ENCODE measurements at regions not wholly inside any gene's neighbourhood (a gene's known extent, or its start where the extent isn't known, plus 50 kb on each side); places are given as distances from the start of the nearest gene placed in this dataset.

DNA sequence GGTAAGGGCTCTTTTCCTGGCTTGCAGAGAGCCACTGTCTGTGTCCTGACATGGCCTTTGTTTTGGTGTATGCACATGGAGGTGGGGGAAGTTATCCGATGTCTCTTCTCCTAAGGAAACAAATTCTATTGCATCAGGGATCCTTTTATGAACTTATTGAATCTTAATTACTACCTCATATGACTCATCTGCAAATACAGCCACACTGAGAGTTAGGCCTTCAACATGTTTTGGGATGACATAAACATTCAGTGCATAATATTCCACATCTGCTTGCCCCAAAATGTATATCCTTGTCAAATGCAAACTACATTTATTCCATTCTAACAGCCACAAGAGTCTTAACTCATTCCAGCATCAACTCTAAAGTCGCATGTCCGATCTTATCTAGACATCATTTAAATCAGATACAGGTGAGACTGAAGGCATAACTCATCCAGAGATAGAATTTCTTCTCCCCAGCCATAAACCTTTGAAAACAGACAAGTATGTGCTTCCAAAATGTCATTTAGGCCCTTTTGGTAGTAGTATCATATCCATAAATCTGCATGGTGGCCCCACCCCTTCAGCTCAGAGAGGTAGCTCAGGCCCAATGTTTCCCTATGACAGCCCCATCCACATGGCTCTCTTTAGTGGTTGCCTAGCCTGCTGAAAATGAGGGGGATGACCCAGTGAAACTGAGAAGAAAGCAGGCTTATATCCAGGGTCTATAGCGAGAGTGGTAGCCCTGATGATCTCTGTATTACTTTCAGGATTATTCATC lies 289.5 kb upstream of the ALCAM start:
- Histone ChIP-seq H3K4me1 (ENCODE audit: low read depth) (no peaks in the 10 kb centered on the region), H3K36me3 (ENCODE audit: low read depth) (no peaks in the 10 kb centered on the region), H3K9me3 (no peaks in the 10 kb centered on the region), H3K4me3 (no peak overlapping the region)
- intact Hi-C loops (cut with DNase I, micrococcal nuclease), result no loop called here
- no peak for ATAC-seq
- TF ChIP-seq, protein P1, sequence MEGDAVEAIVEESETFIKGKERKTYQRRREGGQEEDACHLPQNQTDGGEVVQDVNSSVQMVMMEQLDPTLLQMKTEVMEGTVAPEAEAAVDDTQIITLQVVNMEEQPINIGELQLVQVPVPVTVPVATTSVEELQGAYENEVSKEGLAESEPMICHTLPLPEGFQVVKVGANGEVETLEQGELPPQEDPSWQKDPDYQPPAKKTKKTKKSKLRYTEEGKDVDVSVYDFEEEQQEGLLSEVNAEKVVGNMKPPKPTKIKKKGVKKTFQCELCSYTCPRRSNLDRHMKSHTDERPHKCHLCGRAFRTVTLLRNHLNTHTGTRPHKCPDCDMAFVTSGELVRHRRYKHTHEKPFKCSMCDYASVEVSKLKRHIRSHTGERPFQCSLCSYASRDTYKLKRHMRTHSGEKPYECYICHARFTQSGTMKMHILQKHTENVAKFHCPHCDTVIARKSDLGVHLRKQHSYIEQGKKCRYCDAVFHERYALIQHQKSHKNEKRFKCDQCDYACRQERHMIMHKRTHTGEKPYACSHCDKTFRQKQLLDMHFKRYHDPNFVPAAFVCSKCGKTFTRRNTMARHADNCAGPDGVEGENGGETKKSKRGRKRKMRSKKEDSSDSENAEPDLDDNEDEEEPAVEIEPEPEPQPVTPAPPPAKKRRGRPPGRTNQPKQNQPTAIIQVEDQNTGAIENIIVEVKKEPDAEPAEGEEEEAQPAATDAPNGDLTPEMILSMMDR (IDR thresholded peaks at IDR 0.05), result no peak
- no peak for DNase-seq

GRCh38 chr3:105083945-105084344 lies 282.8 kb upstream of the ALCAM start:
- Histone ChIP-seq H3K36me3 (ENCODE audit: low read depth) (no peaks in the 10 kb centered on the region), H3K4me3 (no peak overlapping the region), H3K4me1 (ENCODE audit: low read depth) (no peaks in the 10 kb centered on the region), H3K9me3 (no peaks in the 10 kb centered on the region)
- DNase-seq (no peak), ATAC-seq (no peak)
- TF ChIP-seq, protein P1 (IDR thresholded peaks at IDR 0.05), result no peak
- intact Hi-C loops (cut with DNase I, micrococcal nuclease), result no loop called here

DNA sequence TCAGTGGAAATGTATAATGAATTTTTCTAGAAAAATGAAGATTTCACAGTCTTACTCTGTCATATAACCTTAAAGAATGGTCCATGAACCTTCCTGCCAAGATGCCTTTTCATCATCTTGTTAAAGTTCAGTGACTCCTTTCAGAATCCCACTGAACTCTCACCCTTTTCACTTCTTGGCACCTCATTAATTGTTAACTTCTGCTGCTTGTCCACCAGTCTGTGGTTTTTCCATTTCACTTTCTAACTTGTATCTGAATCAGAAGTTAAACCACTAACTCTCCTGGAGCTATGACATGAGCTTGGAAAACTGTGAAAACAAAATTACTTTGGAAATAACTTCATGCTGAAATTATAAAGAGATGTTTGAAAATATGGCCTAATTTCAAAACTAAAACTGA lies 281.2 kb upstream of the ALCAM start:
- intact Hi-C loops (cut with DNase I, micrococcal nuclease), result no loop called here
- ATAC-seq (no peak), DNase-seq (no peak)
- Histone ChIP-seq H3K4me3 (no peak overlapping the region), H3K9me3 (no peaks in the 10 kb centered on the region), H3K36me3 (ENCODE audit: low read depth) (no peaks in the 10 kb centered on the region), H3K4me1 (ENCODE audit: low read depth) (no peaks in the 10 kb centered on the region)
- TF ChIP-seq, protein P1 (IDR thresholded peaks at IDR 0.05), result no peak

DNA sequence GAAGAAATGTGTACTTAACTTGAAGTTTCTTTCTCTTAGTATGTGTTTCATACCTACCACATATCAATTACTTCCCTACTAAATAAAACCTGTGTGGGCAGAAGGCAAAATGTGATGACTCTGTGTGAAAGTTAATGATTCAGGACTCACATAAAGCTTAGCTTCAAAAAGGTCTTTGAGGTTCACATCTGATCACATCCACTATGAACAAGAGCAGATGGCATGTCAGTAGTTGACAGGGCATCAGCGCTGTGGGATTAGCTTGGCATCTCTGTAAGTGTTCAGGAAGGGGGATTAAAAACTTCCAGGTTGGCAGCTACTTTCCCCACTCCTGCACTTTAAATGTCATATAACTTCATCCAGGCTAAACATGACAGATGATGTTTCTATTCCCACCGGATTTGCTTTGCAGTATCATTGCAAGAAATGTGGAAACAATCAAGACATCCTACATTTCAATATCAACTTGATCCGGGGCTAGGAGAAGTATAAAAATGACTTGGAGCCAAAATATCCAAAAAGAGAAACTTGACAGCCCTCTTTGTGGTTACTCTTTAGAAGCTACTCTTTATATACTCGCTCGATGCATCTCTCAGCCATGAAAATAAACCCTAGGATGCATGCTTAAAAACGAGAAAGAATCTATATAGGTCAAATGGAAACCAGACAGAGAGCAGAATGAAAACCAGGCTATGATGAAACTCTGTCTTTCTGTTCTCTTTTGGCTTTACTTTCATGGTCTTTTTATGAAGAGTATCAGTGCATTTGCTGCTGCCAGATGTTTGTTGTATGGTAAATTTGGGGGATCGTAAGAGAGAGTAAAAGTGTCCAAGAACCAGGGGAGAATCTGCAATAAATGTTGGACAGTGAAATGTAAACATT lies 273.1 kb upstream of the ALCAM start:
- TF ChIP-seq, protein P1 (IDR thresholded peaks at IDR 0.05), result no peak
- intact Hi-C loops (cut with DNase I, micrococcal nuclease), result no loop called here
- no peaks in the 10 kb centered on the region for H3K9me3 ChIP-seq
- DNase-seq (no peak), ATAC-seq (no peak)
- H3K4me3 ChIP-seq, result no peak overlapping the region
- H3K36me3 ChIP-seq (ENCODE audit: low read depth), result no peaks in the 10 kb centered on the region
- H3K4me1 ChIP-seq (ENCODE audit: low read depth), result no peaks in the 10 kb centered on the region

- Histone ChIP-seq H3K36me3 (ENCODE audit: low read depth) (no peaks in the 10 kb centered on the region), H3K4me3 (no peak overlapping the region), H3K9me3 (no peaks in the 10 kb centered on the region), H3K4me1 (ENCODE audit: low read depth) (no peaks in the 10 kb centered on the region)
- ATAC-seq, result no peak
- no peak for DNase-seq
- intact Hi-C loops (cut with DNase I, micrococcal nuclease), result no loop called here
- TF ChIP-seq, protein P1 (IDR thresholded peaks at IDR 0.05), result no peak
These were observed 272.1 kb upstream of the ALCAM start for GRCh38 chr3:105094588-105094987.
